OCI-LY3 (cell line): ENCODE measurements at regions not wholly inside any gene's neighbourhood (a gene's known extent, or its start where the extent isn't known, plus 50 kb on each side); places are given as distances from the start of the nearest gene placed in this dataset.

Source experiments
- H2AFZ ChIP-seq: fragments of 200-600, 300-600 bp; shearing (Covaris generic); 2 replicates; pipeline ENCODE4 v1.6.0; 2014; ENCODE audit warnings: antibody characterized with exemption, low read depth, low read length
- H3K27ac ChIP-seq: fragments of 200-600, 300-600 bp; sonication (generic); 2 replicates; pipeline ENCODE4 v1.5.1; 2014; ENCODE audit warnings: mild to moderate bottlenecking, low read length, moderate library complexity, mixed read lengths
- H3K27me3 ChIP-seq: fragments of 200-600, 300-600 bp; sonication (generic); 2 replicates; pipeline ENCODE4 v1.6.1; 2014; ENCODE audit warnings: low read depth, low read length, mixed read lengths
- H3K36me3 ChIP-seq: fragments of 200-600, 300-600 bp; sonication (generic); replicated peaks from 2 replicates; pipeline ENCODE3; 2014; ENCODE audit warnings: low read depth, low read length, mixed read lengths
- H3K4me1 ChIP-seq: fragments of 300-600, 200-600 bp; sonication (generic); 2 replicates; pipeline ENCODE4 v1.6.1; 2014; ENCODE audit warnings: low read length, mixed read lengths
- H3K4me2 ChIP-seq: fragments of 200-600, 300-600 bp; sonication (generic); 2 replicates; pipeline ENCODE4 v1.6.1; 2014; ENCODE audit warnings: low read length, mixed read lengths
- H3K4me3 ChIP-seq: fragments of 300-600, 200-600 bp; sonication (generic); 2 replicates; pipeline ENCODE4 v1.5.1; 2014; ENCODE audit warnings: antibody characterized with exemption, mild to moderate bottlenecking, low read length, moderate library complexity
- H3K79me2 ChIP-seq: fragments of 300-600, 200-600 bp; shearing (Covaris generic); 2 replicates; pipeline ENCODE4 v1.6.1; 2014; ENCODE audit warnings: mild to moderate bottlenecking, low read length, mixed read lengths
- H3K9ac ChIP-seq: fragments of 300-600, 200-600 bp; shearing (Covaris generic); 2 replicates; pipeline ENCODE4 v1.6.0; 2014; ENCODE audit warnings: mild to moderate bottlenecking, low read length, moderate library complexity
- H3K9me3 ChIP-seq: fragments of 200-600, 300-600 bp; shearing (Covaris generic); 2 replicates; pipeline ENCODE4 v1.6.1; 2014; ENCODE audit warnings: low read length, mixed read lengths; ENCODE audit not compliant: insufficient read depth
- H4K20me1 ChIP-seq: fragments of 200-600, 300-600 bp; sonication (generic); 2 replicates; pipeline ENCODE4 v1.6.1; 2016; ENCODE audit warnings: low read length, mixed read lengths; ENCODE audit not compliant: insufficient read depth
- EZH2phosphoT487 ChIP-seq: fragments of 200-600 bp; shearing (Covaris generic); IDR thresholded peaks from 2 replicates; pipeline ENCODE4 v1.6.1; 2018; ENCODE audit warnings: antibody characterized with exemption, mixed run types, low read depth
- TF ChIP-seq, protein P1 (sequence below): fragments of 200-600, 300-600 bp; sonication (generic); IDR thresholded peaks from 2 replicates; pipeline ENCODE4 v1.5.1; 2014; ENCODE audit warnings: antibody characterized with exemption, low read length, low read depth

DNA sequence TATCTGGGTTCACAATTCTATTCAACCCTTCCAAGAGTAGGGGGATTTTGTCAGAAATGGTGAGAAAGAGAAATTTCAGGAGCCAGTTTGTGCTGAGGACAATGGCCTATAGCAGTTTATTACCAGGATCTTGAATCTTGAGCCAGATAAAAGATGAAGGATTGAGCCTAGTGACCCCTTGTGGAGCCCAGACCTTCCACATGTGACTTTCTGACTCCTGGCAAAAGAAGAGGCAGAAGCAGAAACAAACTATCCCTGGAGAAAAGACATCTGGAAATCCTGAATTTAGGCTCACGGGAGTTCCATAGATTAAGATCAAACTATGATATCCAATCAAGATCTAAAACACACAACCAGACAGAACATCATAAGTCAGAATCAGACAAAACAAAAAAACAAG is 60.9 kb upstream of the CHRM2 start:
- Histone ChIP-seq H3K36me3 (no peaks in the 10 kb centered on the region), H3K9ac (no peak overlapping the region), H3K27me3 (no peaks in the 10 kb centered on the region), H3K27ac (no peak overlapping the region), H2AFZ (no peak overlapping the region), H3K9me3 (no peaks in the 10 kb centered on the region), H3K4me1 (no peaks in the 10 kb centered on the region), H3K4me2 (no peak overlapping the region), H3K79me2 (no peaks in the 10 kb centered on the region), H4K20me1 (no peaks in the 10 kb centered on the region), H3K4me3 (no peak overlapping the region)
- TF ChIP-seq EZH2phosphoT487: no peak
- TF ChIP-seq, protein P1, sequence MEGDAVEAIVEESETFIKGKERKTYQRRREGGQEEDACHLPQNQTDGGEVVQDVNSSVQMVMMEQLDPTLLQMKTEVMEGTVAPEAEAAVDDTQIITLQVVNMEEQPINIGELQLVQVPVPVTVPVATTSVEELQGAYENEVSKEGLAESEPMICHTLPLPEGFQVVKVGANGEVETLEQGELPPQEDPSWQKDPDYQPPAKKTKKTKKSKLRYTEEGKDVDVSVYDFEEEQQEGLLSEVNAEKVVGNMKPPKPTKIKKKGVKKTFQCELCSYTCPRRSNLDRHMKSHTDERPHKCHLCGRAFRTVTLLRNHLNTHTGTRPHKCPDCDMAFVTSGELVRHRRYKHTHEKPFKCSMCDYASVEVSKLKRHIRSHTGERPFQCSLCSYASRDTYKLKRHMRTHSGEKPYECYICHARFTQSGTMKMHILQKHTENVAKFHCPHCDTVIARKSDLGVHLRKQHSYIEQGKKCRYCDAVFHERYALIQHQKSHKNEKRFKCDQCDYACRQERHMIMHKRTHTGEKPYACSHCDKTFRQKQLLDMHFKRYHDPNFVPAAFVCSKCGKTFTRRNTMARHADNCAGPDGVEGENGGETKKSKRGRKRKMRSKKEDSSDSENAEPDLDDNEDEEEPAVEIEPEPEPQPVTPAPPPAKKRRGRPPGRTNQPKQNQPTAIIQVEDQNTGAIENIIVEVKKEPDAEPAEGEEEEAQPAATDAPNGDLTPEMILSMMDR: no peak

DNA sequence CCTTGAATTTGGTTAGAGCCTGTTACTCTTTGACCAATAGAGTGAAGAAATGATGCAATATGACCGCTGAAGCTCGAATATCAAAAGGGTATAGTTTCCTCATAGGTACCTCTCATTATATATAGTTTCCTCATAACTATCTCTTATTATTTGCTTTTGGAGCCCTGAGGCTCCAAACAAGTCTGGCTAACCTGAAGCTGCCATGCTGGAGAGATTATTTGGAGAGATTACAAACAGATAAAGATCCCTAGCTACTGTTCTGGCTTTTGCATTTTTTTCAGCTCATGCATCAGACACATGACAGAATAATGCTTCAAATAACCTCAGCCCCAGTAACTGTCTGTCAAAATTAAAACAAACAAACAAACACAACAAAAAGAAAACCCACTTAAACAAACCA is 65.4 kb upstream of the CHRM2 start:
- H3K79me2 ChIP-seq: no peaks in the 10 kb centered on the region
- H3K27me3 ChIP-seq: no peaks in the 10 kb centered on the region
- no peaks in the 10 kb centered on the region for H4K20me1 ChIP-seq

DNA sequence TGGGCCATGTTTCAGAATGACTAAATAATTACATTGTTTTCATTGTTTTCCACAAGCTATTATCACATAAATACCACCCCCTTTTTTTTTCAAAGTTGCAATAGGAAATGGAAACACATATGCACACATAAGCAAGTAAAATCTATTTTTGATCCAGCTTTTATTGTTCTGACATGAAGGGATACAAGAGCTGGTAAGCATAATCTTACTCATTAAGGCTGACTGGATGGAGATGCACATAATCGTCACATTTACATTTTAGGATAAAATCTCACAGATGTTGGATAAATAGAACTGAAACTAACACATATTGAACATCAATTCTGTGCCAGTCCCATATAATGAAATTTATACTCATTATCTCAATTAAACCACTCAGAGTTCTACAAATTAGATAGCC is 84.5 kb upstream of the CHRM2 start:
- Histone ChIP-seq H3K4me3 (no peak overlapping the region), H4K20me1 (no peaks in the 10 kb centered on the region), H3K4me2 (no peak overlapping the region), H3K9ac (no peak overlapping the region), H2AFZ (no peak overlapping the region), H3K9me3 (no peaks in the 10 kb centered on the region), H3K79me2 (no peaks in the 10 kb centered on the region), H3K27ac (no peak overlapping the region), H3K27me3 (no peaks in the 10 kb centered on the region), H3K4me1 (no peaks in the 10 kb centered on the region), H3K36me3 (no peaks in the 10 kb centered on the region)
- TF ChIP-seq, protein P1: no peak
- TF ChIP-seq EZH2phosphoT487: no peak

More for the DNA sequence above, 65.4 kb upstream of the CHRM2 start:
- Histone ChIP-seq H2AFZ (no peak overlapping the region), H3K4me3 (no peak overlapping the region), H3K4me1 (no peaks in the 10 kb centered on the region), H3K9ac (no peak overlapping the region), H3K9me3 (no peaks in the 10 kb centered on the region), H3K27ac (no peak overlapping the region), H3K36me3 (no peaks in the 10 kb centered on the region), H3K4me2 (no peak overlapping the region)
- no peak for TF ChIP-seq EZH2phosphoT487
- TF ChIP-seq, protein P1: no peak

GRCh38 chr7:136741941-136742340 is 126.5 kb upstream of the CHRM2 start:
- H3K9me3 ChIP-seq: no peaks in the 10 kb centered on the region
- TF ChIP-seq, protein P1: no peak
- TF ChIP-seq EZH2phosphoT487: no peak
- no peaks in the 10 kb centered on the region for H3K36me3 ChIP-seq
- H3K9ac ChIP-seq: no peak overlapping the region
- no peak overlapping the region for H3K27ac ChIP-seq
- H3K27me3 ChIP-seq: no peaks in the 10 kb centered on the region
- H4K20me1 ChIP-seq: no peaks in the 10 kb centered on the region
- H2AFZ ChIP-seq: no peak overlapping the region
- H3K79me2 ChIP-seq: no peaks in the 10 kb centered on the region
- H3K4me1 ChIP-seq: no peaks in the 10 kb centered on the region
- no peak overlapping the region for H3K4me3 ChIP-seq
- no peak overlapping the region for H3K4me2 ChIP-seq
